OCI-LY7 (cell line): ENCODE measurements at regions not wholly inside any gene's neighbourhood (a gene's known extent, or its start where the extent isn't known, plus 50 kb on each side); places are given as distances from the start of the nearest gene placed in this dataset.

ENCODE experiments used
- BruUV-seq: library from RNA; stranded (reverse); fragments of 400-500 nt; replicated peaks from 2 replicates; lab custom pipeline; 2021; lab: Mats Ljungman, UMichigan
- CTCF ChIA-PET: fragments of 300-600 bp; sonication (Branson Sonifier 250); formaldehyde crosslinking; loops from one replicate; lab custom pipeline; 2022; ENCODE audit warnings: antibody characterized with exemption; ENCODE audit not compliant: unreplicated experiment; lab: Charles Lee
- POLR2A ChIA-PET: fragments of 300-600 bp; sonication (Branson Sonifier 250); formaldehyde crosslinking; loops from one replicate; lab custom pipeline; 2022; ENCODE audit warnings: antibody characterized with exemption; lab: Charles Lee
- DNase-seq: peaks from one replicate; pipeline ENCODE4 v3.0.0-alpha.2; 2015; ENCODE audit warnings: low spot score
- H2AFZ ChIP-seq: fragments of 200-600 bp; sonication (generic), shearing (Covaris generic); 2 replicates; pipeline ENCODE4 v1.6.1; 2014; ENCODE audit warnings: mild to moderate bottlenecking, antibody characterized with exemption, low read length, moderate library complexity
- H3K27ac ChIP-seq: fragments of 200-600 bp; sonication (generic); 2 replicates; pipeline ENCODE4 v1.5.1; 2014; ENCODE audit warnings: mixed run types, low read depth, mild to moderate bottlenecking, moderate library complexity, low read length, inconsistent platforms; ENCODE audit not compliant: poor library complexity, severe bottlenecking
- H3K36me3 ChIP-seq: fragments of 200-600 bp; sonication (generic); 2 replicates; pipeline ENCODE4 v1.6.1; 2014; ENCODE audit warnings: mild to moderate bottlenecking, antibody characterized with exemption, low read length, moderate library complexity, mixed read lengths; ENCODE audit not compliant: insufficient read depth
- H3K4me1 ChIP-seq: fragments of 200-600 bp; sonication (generic); 2 replicates; pipeline ENCODE4 v1.5.1; 2014; ENCODE audit warnings: mild to moderate bottlenecking, low read length; ENCODE audit not compliant: insufficient read depth, poor library complexity, severe bottlenecking
- H3K4me2 ChIP-seq: fragments of 200-600 bp; sonication (generic); 2 replicates; pipeline ENCODE4 v1.6.1; 2014; ENCODE audit warnings: mild to moderate bottlenecking, low read length
- H3K4me3 ChIP-seq: fragments of 200-600 bp; sonication (generic); 2 replicates; pipeline ENCODE4 v1.5.1; 2014; ENCODE audit warnings: mild to moderate bottlenecking, low read depth, low read length; ENCODE audit not compliant: poor library complexity, severe bottlenecking
- H3K79me2 ChIP-seq: fragments of 200-600 bp; sonication (generic); 2 replicates; pipeline ENCODE4 v1.6.1; 2016; ENCODE audit warnings: low read depth, mild to moderate bottlenecking, low read length, moderate library complexity, mixed read lengths; ENCODE audit not compliant: insufficient read depth
- H3K9me2 ChIP-seq: fragments of 200-600 bp; sonication (generic); 2 replicates; pipeline ENCODE4 v1.6.1; 2016; ENCODE audit warnings: mild to moderate bottlenecking, low read length, mixed read lengths; ENCODE audit not compliant: insufficient read depth
- H3K9me3 ChIP-seq: fragments of 200-600 bp; sonication (generic); 2 replicates; pipeline ENCODE4 v1.6.1; 2014; ENCODE audit warnings: mild to moderate bottlenecking, mixed run types, low read length, mixed read lengths
- H4K20me1 ChIP-seq: fragments of 200-600 bp; sonication (generic); 2 replicates; pipeline ENCODE4 v1.6.1; 2014; ENCODE audit warnings: mild to moderate bottlenecking, antibody characterized with exemption, low read length, moderate library complexity, mixed read lengths; ENCODE audit not compliant: insufficient read depth
- CTCF ChIP-seq: fragments of 200-600 bp; sonication (generic); conservative IDR thresholded peaks from 2 replicates; pipeline ENCODE4 v1.5.1; 2014; ENCODE audit warnings: mild to moderate bottlenecking, antibody characterized with exemption, low read length, moderate library complexity, mixed read lengths
- EZH2phosphoT487 ChIP-seq: fragments of 200-600 bp; sonication (generic); IDR thresholded peaks from 2 replicates; pipeline ENCODE4 v1.6.1; 2018; ENCODE audit warnings: low read depth, borderline replicate concordance, mild to moderate bottlenecking, mixed run types, antibody characterized with exemption, low read length, moderate library complexity, mixed read lengths
- intact Hi-C: fragments of 100-400 bp; cut with micrococcal nuclease; formaldehyde crosslinking; loops from one replicate; pipeline ENCODE4 v1.10.0; 2022; ENCODE audit not compliant: unreplicated experiment

- H3K9me3 ChIP-seq, result no peaks in the 10 kb centered on the region
- no peak overlapping the region for H3K4me3 ChIP-seq
- intact Hi-C loops, result no loop called here
- BruUV-seq, result no TSS peak
- no peak for DNase-seq
- H3K79me2 ChIP-seq, result no peaks in the 10 kb centered on the region
- POLR2A ChIA-PET, result interaction anchor here (1.6 kb wide), 1 partner anchor 12 kb away, joined by 4 read pairs; no protein-coding TSS in a partner anchor
- no peak overlapping the region for H2AFZ ChIP-seq
- no peak overlapping the region for H3K27ac ChIP-seq
- H3K4me2 ChIP-seq, result no peak overlapping the region
- no peak for TF ChIP-seq EZH2phosphoT487
- TF ChIP-seq CTCF, result no peak
- H3K4me1 ChIP-seq, result no peaks in the 10 kb centered on the region
- no peaks in the 10 kb centered on the region for H3K36me3 ChIP-seq
- CTCF ChIA-PET, result no interaction called here
- no peaks in the 10 kb centered on the region for H4K20me1 ChIP-seq
- H3K9me2 ChIP-seq, result no peaks in the 10 kb centered on the region
These were observed 287.9 kb downstream of the LTN1 start for GRCh38 chr21:28704746-28705145.

DNA sequence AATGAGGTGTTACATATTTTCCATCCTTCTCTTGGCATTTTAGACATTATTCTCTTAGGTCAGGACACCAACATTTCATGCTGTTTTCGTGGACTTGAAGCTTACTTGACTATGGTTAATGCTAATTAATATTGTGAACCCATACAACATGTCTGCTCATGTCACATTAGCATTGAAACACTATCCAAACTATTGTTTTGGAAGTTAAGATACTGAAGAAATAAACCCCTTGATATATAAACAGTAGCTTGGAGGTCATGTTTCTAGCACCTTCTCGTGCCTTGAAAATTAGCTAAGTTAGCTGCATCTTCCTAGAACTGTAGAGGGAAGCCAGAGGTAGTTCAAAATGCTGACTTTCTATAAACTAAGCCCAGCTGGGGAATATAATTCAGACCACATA, 288.8 kb downstream of the LTN1 start:
- Histone ChIP-seq H3K9me3 (no peaks in the 10 kb centered on the region), H4K20me1 (no peaks in the 10 kb centered on the region), H3K4me1 (no peaks in the 10 kb centered on the region), H3K4me2 (no peak overlapping the region), H2AFZ (no peak overlapping the region), H3K79me2 (no peaks in the 10 kb centered on the region), H3K4me3 (no peak overlapping the region), H3K9me2 (no peaks in the 10 kb centered on the region), H3K36me3 (no peaks in the 10 kb centered on the region), H3K27ac (no peak overlapping the region)
- no TSS peak for BruUV-seq
- intact Hi-C loops, result no loop called here
- TF ChIP-seq EZH2phosphoT487 (no peak), CTCF (no peak)
- no peak for DNase-seq
- ChIA-PET POLR2A (interaction anchor here (0.7 to 1.6 kb wide), 2 partner anchors 11 to 1443 kb away, joined by 3 to 4 read pairs; no protein-coding TSS in a partner anchor), CTCF (no interaction called here)

- Histone ChIP-seq H2AFZ (no peak overlapping the region), H3K4me1 (no peaks in the 10 kb centered on the region), H3K9me3 (no peaks in the 10 kb centered on the region), H3K4me3 (no peak overlapping the region), H3K4me2 (no peak overlapping the region), H3K27ac (no peak overlapping the region), H3K9me2 (no peaks in the 10 kb centered on the region), H4K20me1 (no peaks in the 10 kb centered on the region), H3K79me2 (no peaks in the 10 kb centered on the region), H3K36me3 (no peaks in the 10 kb centered on the region)
- CTCF ChIA-PET, result no interaction called here
- DNase-seq, result no peak
- intact Hi-C loops, result no loop called here
- TF ChIP-seq CTCF, result no peak
- no peak for TF ChIP-seq EZH2phosphoT487
- no TSS peak for BruUV-seq
- POLR2A ChIA-PET, result interaction anchor here (1.1 kb wide), 1 partner anchor 40 kb away, joined by 3 read pairs; no protein-coding TSS in a partner anchor
These were observed 292.9 kb downstream of the LTN1 start for GRCh38 chr21:28699596-28700259.
